Mesenchymal stem cell (in vitro differentiated cells and primary cell): ENCODE measurements at regions not wholly inside any gene's neighbourhood (a gene's known extent, or its start where the extent isn't known, plus 50 kb on each side); places are given as distances from the start of the nearest gene placed in this dataset.
A peak's percentile ranks its signal among the peaks of the same experiment; 100 is the strongest.

Source experiments
- DNase-seq: peaks from one replicate; pipeline ENCODE4 v3.0.0-alpha.2; 2013
- H2AFZ ChIP-seq: one replicate; pipeline ENCODE4 v1.6.1; 2013; ENCODE audit warnings: low read depth, mild to moderate bottlenecking, control low read depth, inconsistent platforms, low read length, moderate library complexity
- H2AK5ac ChIP-seq: 2 replicates; pipeline ENCODE4 v1.6.1; 2013; ENCODE audit warnings: low read length, moderate library complexity, mild to moderate bottlenecking, inconsistent platforms; ENCODE audit not compliant: severe bottlenecking
- H2BK120ac ChIP-seq: one replicate; pipeline ENCODE4 v1.6.1; 2013; ENCODE audit warnings: low read depth, mild to moderate bottlenecking, inconsistent platforms, low read length, moderate library complexity
- H2BK12ac ChIP-seq, 2 experiments: one replicate each; pipeline ENCODE4 v1.6.1; 2013; ENCODE audit warnings: inconsistent platforms in 2 of 2, low read length in 2 of 2, mild to moderate bottlenecking in 2 of 2, moderate library complexity in 2 of 2, control low read depth in 1 of 2
- H2BK15ac ChIP-seq: one replicate; pipeline ENCODE4 v1.6.1; 2013; ENCODE audit warnings: mild to moderate bottlenecking, low read depth, inconsistent platforms; ENCODE audit not compliant: poor library complexity, severe bottlenecking
- H2BK5ac ChIP-seq: 2 replicates; pipeline ENCODE4 v1.6.1; 2013; ENCODE audit warnings: low read depth, mild to moderate bottlenecking, low read length, control low read depth, inconsistent platforms; ENCODE audit not compliant: poor library complexity, severe bottlenecking
- H3K14ac ChIP-seq, 2 experiments: one replicate each; pipeline ENCODE4 v1.6.1; 2013; ENCODE audit warnings: inconsistent platforms in 2 of 2, low read length in 2 of 2, control low read depth in 1 of 2, mild to moderate bottlenecking in 1 of 2, moderate library complexity in 1 of 2
- H3K18ac ChIP-seq, 2 experiments: one replicate each; pipeline ENCODE4 v1.6.1; 2013; ENCODE audit warnings: inconsistent platforms in 2 of 2, low read length in 2 of 2, control low read depth in 1 of 2, low read depth in 1 of 2, mild to moderate bottlenecking in 1 of 2
- H3K23ac ChIP-seq, 2 experiments: one replicate each; pipeline ENCODE4 v1.6.1; 2013; ENCODE audit warnings: inconsistent platforms in 2 of 2, low read length in 2 of 2, mild to moderate bottlenecking in 2 of 2, moderate library complexity in 2 of 2, control low read depth in 1 of 2
- H3K27ac ChIP-seq: 2 replicates; pipeline ENCODE4 v1.5.1; 2013; ENCODE audit warnings: mild to moderate bottlenecking, moderate library complexity, low read length, control low read depth, inconsistent platforms; ENCODE audit not compliant: poor library complexity, severe bottlenecking
- H3K27me3 ChIP-seq, 2 experiments: 2 replicates each; pipeline versions ENCODE4 v1.6.1 to v1.7.0; 2013; ENCODE audit warnings: low read length in 2 of 2, mild to moderate bottlenecking in 2 of 2, moderate library complexity in 2 of 2, control low read depth in 1 of 2, inconsistent platforms in 1 of 2; ENCODE audit not compliant: control insufficient read depth in 1 of 2, insufficient read depth in 1 of 2
- H3K36me3 ChIP-seq, 2 experiments: 2 replicates each; pipeline versions ENCODE4 v1.6.1 to v1.7.0; 2013; ENCODE audit warnings: low read length in 2 of 2, control low read depth in 1 of 2, inconsistent platforms in 1 of 2, low read depth in 1 of 2, mild to moderate bottlenecking in 1 of 2; ENCODE audit not compliant: insufficient read depth in 2 of 2, control insufficient read depth in 1 of 2
- H3K4ac ChIP-seq, 2 experiments: one replicate each; pipeline ENCODE4 v1.6.1; 2013; ENCODE audit warnings: inconsistent platforms in 2 of 2, low read length in 2 of 2, mild to moderate bottlenecking in 2 of 2, moderate library complexity in 2 of 2, control low read depth in 1 of 2, low read depth in 1 of 2
- H3K4me1 ChIP-seq: 2 replicates; pipeline ENCODE4 v1.6.1; 2013; ENCODE audit warnings: low read depth, low read length, control low read depth; ENCODE audit not compliant: control insufficient read depth, insufficient read depth
- H3K4me2 ChIP-seq: 2 replicates; pipeline ENCODE4 v1.6.1; 2013; ENCODE audit warnings: low read length, mild to moderate bottlenecking, inconsistent platforms; ENCODE audit not compliant: poor library complexity, severe bottlenecking
- H3K4me3 ChIP-seq, 2 experiments: 2 replicates each; pipeline versions ENCODE4 v1.5.1 to v1.7.0; 2013; ENCODE audit warnings: low read length in 2 of 2, mild to moderate bottlenecking in 2 of 2, control low read depth in 1 of 2, low read depth in 1 of 2; ENCODE audit not compliant: insufficient read depth in 1 of 2
- H3K79me1 ChIP-seq: replicated peaks from 2 replicates; pipeline ENCODE4 v1.6.1; 2013; ENCODE audit warnings: mild to moderate bottlenecking, control low read depth, low read length, inconsistent platforms; ENCODE audit not compliant: poor library complexity, severe bottlenecking
- H3K9ac ChIP-seq: 2 replicates; pipeline ENCODE4 v1.7.0; 2013; ENCODE audit warnings: mild to moderate bottlenecking, low read length, moderate library complexity
- H3K9me3 ChIP-seq: 2 replicates; pipeline ENCODE4 v1.7.0; 2013; ENCODE audit warnings: mild to moderate bottlenecking, low read length; ENCODE audit not compliant: control insufficient read depth
- H4K8ac ChIP-seq: one replicate; pipeline ENCODE4 v1.6.1; 2013; ENCODE audit warnings: inconsistent platforms, mild to moderate bottlenecking, low read length, moderate library complexity
- H4K91ac ChIP-seq: one replicate; pipeline ENCODE4 v1.6.1; 2013; ENCODE audit warnings: mild to moderate bottlenecking, low read length, inconsistent platforms
- WGBS: methylation state at CpG from one replicate; pipeline ENCODE4 v1.1.7; 2013; ENCODE audit warnings: mixed read lengths; 5-methylcytosine and 5-hydroxymethylcytosine counted together

DNA sequence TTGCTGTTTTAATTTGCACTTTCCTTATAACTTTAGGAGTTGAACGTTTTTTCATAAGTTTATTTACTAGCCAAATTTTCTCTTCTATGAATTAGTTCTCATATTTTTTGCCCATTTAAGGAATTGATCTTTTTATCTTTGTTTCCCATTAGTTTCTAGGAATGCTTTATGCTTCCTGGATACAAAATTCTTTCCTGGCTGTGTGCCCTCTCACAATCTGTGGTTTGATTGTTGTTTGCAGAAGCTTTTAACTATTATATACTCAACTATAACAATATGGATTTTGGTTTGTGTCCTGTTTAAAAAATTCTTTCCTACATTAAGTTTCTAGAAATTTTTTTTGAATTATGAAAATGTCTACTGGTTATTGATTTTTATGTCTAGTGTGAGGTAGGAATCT, 206.3 kb downstream of the CSNK1G3 start:
- no peak overlapping the region for H3K4ac ChIP-seq
- H3K14ac ChIP-seq = no peak overlapping the region
- no peak overlapping the region for H2BK120ac ChIP-seq
- H3K36me3 ChIP-seq = no peaks in the 10 kb centered on the region
- H2AFZ ChIP-seq = no peak overlapping the region
- no peak overlapping the region for H3K4me3 ChIP-seq
- no CpG with 5 or more reads among the region's 1 CpG for WGBS
- no peaks in the 10 kb centered on the region for H3K79me1 ChIP-seq
- no peak overlapping the region for H3K23ac ChIP-seq
- no peak overlapping the region for H2AK5ac ChIP-seq
- no peak overlapping the region for H4K8ac ChIP-seq
- no peak for DNase-seq
- H3K27ac ChIP-seq = no peak overlapping the region
- no peak overlapping the region for H2BK15ac ChIP-seq
- H2BK5ac ChIP-seq = no peak overlapping the region
- H3K18ac ChIP-seq = no peak overlapping the region
- no peaks in the 10 kb centered on the region for H3K27me3 ChIP-seq
- no peak overlapping the region for H2BK12ac ChIP-seq
- H3K4me2 ChIP-seq = no peak overlapping the region
- H4K91ac ChIP-seq = no peak overlapping the region
- no peak overlapping the region for H3K9ac ChIP-seq
- H3K9me3 ChIP-seq = peaks cover 4% of the 10 kb centered on the region
- peaks cover 3% of the 10 kb centered on the region for H3K4me1 ChIP-seq

DNA sequence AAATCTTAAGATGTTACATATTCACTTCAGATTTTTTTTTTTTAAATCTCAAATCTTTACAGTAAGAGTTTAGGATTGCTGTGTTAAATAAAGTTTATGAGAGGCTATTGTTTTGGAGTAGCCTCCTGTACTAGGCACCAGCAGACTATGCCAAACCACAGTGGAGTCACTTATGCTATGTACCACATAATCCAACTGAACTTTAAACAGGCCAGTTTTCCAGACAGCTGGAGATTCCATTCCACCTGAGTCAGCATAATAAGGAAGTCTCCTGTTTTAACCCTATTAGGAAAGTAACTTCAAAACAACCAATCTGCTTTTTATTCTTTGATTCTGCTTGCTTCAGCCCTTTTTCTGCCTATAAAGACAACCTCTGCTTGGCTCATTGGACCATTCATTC, 205.2 kb downstream of the CSNK1G3 start:
- no peak overlapping the region for H2BK120ac ChIP-seq
- no peak overlapping the region for H2BK5ac ChIP-seq
- H2AK5ac ChIP-seq = no peak overlapping the region
- no peak overlapping the region for H2BK15ac ChIP-seq
- H3K4ac ChIP-seq = no peak overlapping the region
- no peak overlapping the region for H3K4me2 ChIP-seq
- no peaks in the 10 kb centered on the region for H3K36me3 ChIP-seq
- no peak overlapping the region for H4K8ac ChIP-seq
- H2BK12ac ChIP-seq = no peak overlapping the region
- no peaks in the 10 kb centered on the region for H3K79me1 ChIP-seq
- H3K27me3 ChIP-seq = no peaks in the 10 kb centered on the region
- no peak overlapping the region for H3K18ac ChIP-seq
- peaks cover 3% of the 10 kb centered on the region for H3K4me1 ChIP-seq
- H2AFZ ChIP-seq = no peak overlapping the region
- no peak overlapping the region for H3K4me3 ChIP-seq
- H3K9ac ChIP-seq = no peak overlapping the region
- H3K27ac ChIP-seq = no peak overlapping the region
- DNase-seq = peak; percentile 65
- H3K14ac ChIP-seq = no peak overlapping the region
- H4K91ac ChIP-seq = no peak overlapping the region
- no peak overlapping the region for H3K23ac ChIP-seq
- H3K9me3 ChIP-seq = peaks cover 4% of the 10 kb centered on the region

- H3K4me3 ChIP-seq = no peak overlapping the region
- no peak overlapping the region for H2AK5ac ChIP-seq
- peaks cover 14% of the 10 kb centered on the region for H3K9me3 ChIP-seq
- no peak for DNase-seq
- H3K14ac ChIP-seq = no peak overlapping the region
- H3K4ac ChIP-seq = no peak overlapping the region
- no peak overlapping the region for H2BK15ac ChIP-seq
- H3K27me3 ChIP-seq = no peaks in the 10 kb centered on the region
- no peak overlapping the region for H2BK12ac ChIP-seq
- peaks cover 2% of the 10 kb centered on the region for H3K4me1 ChIP-seq
- no peak overlapping the region for H3K4me2 ChIP-seq
- H3K23ac ChIP-seq = no peak overlapping the region
- H3K27ac ChIP-seq = no peak overlapping the region
- H4K8ac ChIP-seq = no peak overlapping the region
- H2AFZ ChIP-seq = no peak overlapping the region
- no peaks in the 10 kb centered on the region for H3K79me1 ChIP-seq
- H2BK5ac ChIP-seq = no peak overlapping the region
- H3K36me3 ChIP-seq = no peaks in the 10 kb centered on the region
- no peak overlapping the region for H3K18ac ChIP-seq
- 90% methylated on average over 3 of the region's 3 CpGs for WGBS
- H3K9ac ChIP-seq = no peak overlapping the region
- no peak overlapping the region for H2BK120ac ChIP-seq
- H4K91ac ChIP-seq = no peak overlapping the region
Measured at GRCh38 chr5:123710031-123710430, 198.1 kb downstream of the CSNK1G3 start.

DNA sequence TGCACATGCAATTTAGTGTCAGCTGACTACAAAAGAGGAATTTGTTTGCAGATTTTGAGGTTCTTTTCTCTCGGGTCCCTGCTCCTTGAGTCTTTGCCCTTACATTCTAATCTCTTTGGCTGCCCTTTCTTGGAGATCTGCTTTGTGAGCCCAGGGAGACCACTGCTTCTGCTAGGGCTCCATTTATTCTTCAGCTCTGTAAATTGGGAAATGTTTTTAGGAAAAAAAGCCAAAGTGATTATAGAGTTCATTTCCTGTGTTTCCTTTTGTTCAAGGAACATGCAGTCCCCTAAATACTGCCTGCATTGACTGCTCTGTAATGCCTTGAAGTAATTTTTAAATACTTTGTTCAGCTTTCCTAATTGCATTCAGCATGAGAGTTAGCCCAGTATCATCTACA, 197.4 kb downstream of the CSNK1G3 start:
- no peak for DNase-seq
- Histone ChIP-seq H2BK15ac (no peak overlapping the region), H3K9ac (no peak overlapping the region), H3K4me3 (no peak overlapping the region), H2AFZ (peak overlapping the region; percentile 51), H3K36me3 (no peaks in the 10 kb centered on the region), H3K4me2 (no peak overlapping the region), H3K79me1 (no peaks in the 10 kb centered on the region), H3K9me3 (peaks cover 14% of the 10 kb centered on the region), H3K23ac (no peak overlapping the region), H3K14ac (no peak overlapping the region), H4K8ac (no peak overlapping the region), H2BK5ac (no peak overlapping the region), H3K4me1 (peaks cover 2% of the 10 kb centered on the region), H4K91ac (no peak overlapping the region), H3K27me3 (no peaks in the 10 kb centered on the region), H3K18ac (peak overlapping the region; percentile 19 to 69), H2AK5ac (peak overlapping the region; percentile 53), H2BK12ac (no peak overlapping the region), H3K27ac (no peak overlapping the region), H2BK120ac (no peak overlapping the region), H3K4ac (peak overlapping the region in 1 of 2 experiments; percentile 15)
- 85% methylated on average over 1 of the region's 1 CpG for WGBS
